Natural killer cell (primary cell): ENCODE measurements at regions not wholly inside any gene's neighbourhood (a gene's known extent, or its start where the extent isn't known, plus 50 kb on each side); places are given as distances from the start of the nearest gene placed in this dataset.
"Not testable (repeated sequence)": the region's sequence is repeated elsewhere in the genome, so short reads cannot be mapped to it uniquely, and the experiment has no call there.

ENCODE experiments used
- ATAC-seq, 3 donors: fragments of 150-1000 bp in 2 of 3; fragments of 200-7000 bp in 1 of 3; cut with Tn5 transposase; 1 replicate in 1 of 3; 2 replicates in 2 of 3; pipeline ENCODE4 v1.10.0; 2021; ENCODE audit warnings: mild to moderate bottlenecking in 2 of 3, moderate library complexity in 2 of 3
- DNase-seq, 2 donors: peaks; one replicate each; pipeline versions ENCODE4 v3.0.0 to v3.0.0-alpha.2; 2013 to 2021; ENCODE audit warnings: mixed read lengths in 1 of 2
- H3K27ac ChIP-seq: one replicate; pipeline ENCODE4 v1.5.1; 2013; ENCODE audit warnings: mild to moderate bottlenecking, low read length
- H3K27me3 ChIP-seq: one replicate; pipeline ENCODE4 v1.6.1; 2013; ENCODE audit warnings: low read length; ENCODE audit not compliant: control insufficient read depth, insufficient read depth
- H3K36me3 ChIP-seq: one replicate; pipeline ENCODE4 v1.6.1; 2013; ENCODE audit warnings: low read length; ENCODE audit not compliant: control insufficient read depth, insufficient read depth
- H3K4me1 ChIP-seq: one replicate; pipeline ENCODE4 v1.6.1; 2013; ENCODE audit warnings: low read length; ENCODE audit not compliant: control insufficient read depth, insufficient read depth
- H3K4me3 ChIP-seq: one replicate; pipeline ENCODE4 v1.5.1; 2013; ENCODE audit warnings: low read length
- H3K9me3 ChIP-seq: one replicate; pipeline ENCODE4 v1.6.1; 2013; ENCODE audit warnings: low read length; ENCODE audit not compliant: control insufficient read depth, insufficient read depth
- H3K27ac Mint-ChIP-seq, 2 donors: one replicate each; pipeline ENCODE4 v1.8.0; 2022; ENCODE audit warnings: mild to moderate bottlenecking in 2 of 2, mixed read lengths in 2 of 2, moderate library complexity in 1 of 2
- H3K27me3 Mint-ChIP-seq, 2 donors: one replicate each; pipeline ENCODE4 v1.8.0; 2022; ENCODE audit warnings: low read depth in 2 of 2, mixed read lengths in 2 of 2
- H3K36me3 Mint-ChIP-seq: one replicate; pipeline ENCODE4 v1.8.0; 2022; ENCODE audit warnings: mixed read lengths
- H3K4me1 Mint-ChIP-seq, 2 donors: one replicate each; pipeline ENCODE4 v1.8.0; 2022; ENCODE audit warnings: mixed read lengths in 2 of 2
- H3K4me3 Mint-ChIP-seq: one replicate; pipeline ENCODE4 v1.8.0; 2022; ENCODE audit warnings: mild to moderate bottlenecking, moderate library complexity, mixed read lengths
- H3K9me3 Mint-ChIP-seq, 2 donors: one replicate each; pipeline ENCODE4 v1.8.0; 2022; ENCODE audit warnings: mixed read lengths in 2 of 2
- CTCF ChIP-seq: fragments of 200-600 bp; IDR thresholded peaks from one replicate; pipeline ENCODE4 v1.8.0; 2022; ENCODE audit warnings: antibody characterized with exemption
- WGBS: methylation state at CpG from one replicate; pipeline ENCODE4 v1.1.7; 2013; ENCODE audit warnings: missing lambda C conversion rate; ENCODE audit not compliant: insufficient coverage; 5-methylcytosine and 5-hydroxymethylcytosine counted together
- intact Hi-C: fragments of 100-400 bp; cut with micrococcal nuclease; formaldehyde crosslinking; loops from one replicate; pipeline ENCODE4 v1.14.2; 2022

- Mint-ChIP-seq H3K27ac (no peak overlapping the region), H3K36me3 (no peaks in the 10 kb centered on the region), H3K4me3 (no peak overlapping the region), H3K4me1 (no peaks in the 10 kb centered on the region), H3K27me3 (no peaks in the 10 kb centered on the region), H3K9me3 (peaks cover 0 to 5% of the 10 kb centered on the region in 2 donors)
- Histone ChIP-seq H3K4me3 (no peak overlapping the region), H3K36me3 (no peaks in the 10 kb centered on the region), H3K9me3 (no peaks in the 10 kb centered on the region), H3K27ac (no peak overlapping the region), H3K4me1 (no peaks in the 10 kb centered on the region), H3K27me3 (no peaks in the 10 kb centered on the region)
- no peak for DNase-seq
- intact Hi-C loops, result no loop called here
- no peak for ATAC-seq
- TF ChIP-seq CTCF, result no peak
Observed at GRCh38 chr11:109677876-109678275, 255.9 kb downstream of the C11orf87 start.

GRCh38 chr11:109680127-109680526 lies 258.1 kb downstream of the C11orf87 start:
- H3K9me3 Mint-ChIP-seq, result peaks cover 0 to 5% of the 10 kb centered on the region in 2 donors
- Histone ChIP-seq H3K4me1 (no peaks in the 10 kb centered on the region), H3K4me3 (no peak overlapping the region), H3K27me3 (no peaks in the 10 kb centered on the region), H3K27ac (no peak overlapping the region), H3K36me3 (no peaks in the 10 kb centered on the region), H3K9me3 (no peaks in the 10 kb centered on the region)
- H3K27ac Mint-ChIP-seq, result no peak overlapping the region
- ATAC-seq (no peak), DNase-seq (no peak)
- H3K36me3 Mint-ChIP-seq, result no peaks in the 10 kb centered on the region
- TF ChIP-seq CTCF, result no peak
- intact Hi-C loops, result no loop called here
- no peaks in the 10 kb centered on the region for H3K4me1 Mint-ChIP-seq
- H3K4me3 Mint-ChIP-seq, result no peak overlapping the region
- H3K27me3 Mint-ChIP-seq, result no peaks in the 10 kb centered on the region

GRCh38 chr11:109682788-109683187 lies 260.8 kb downstream of the C11orf87 start:
- H3K27ac Mint-ChIP-seq, H3K9me3 ChIP-seq, H3K36me3 Mint-ChIP-seq, H3K9me3 Mint-ChIP-seq, H3K27me3 Mint-ChIP-seq, H3K27me3 ChIP-seq, H3K4me1 Mint-ChIP-seq, H3K4me1 ChIP-seq, DNase-seq, H3K27ac ChIP-seq, H3K4me3 Mint-ChIP-seq, H3K36me3 ChIP-seq, intact Hi-C loops, ATAC-seq, H3K4me3 ChIP-seq: not testable (repeated sequence)
- WGBS, result 100% methylated on average over 1 of the region's 1 CpG

GRCh38 chr11:109695696-109696095 lies 273.7 kb downstream of the C11orf87 start:
- no peak for ATAC-seq
- H3K27me3 ChIP-seq, result no peaks in the 10 kb centered on the region
- Mint-ChIP-seq H3K27me3 (no peaks in the 10 kb centered on the region), H3K27ac (no peak overlapping the region), H3K36me3 (no peaks in the 10 kb centered on the region), H3K4me1 (no peaks in the 10 kb centered on the region), H3K9me3 (peaks cover 5% of the 10 kb centered on the region in 2 donors), H3K4me3 (no peak overlapping the region)
- intact Hi-C loops, result loop anchor here (2.0 kb wide), 1 partner anchor 997 kb away; no protein-coding TSS in a partner anchor
- H3K9me3 ChIP-seq, result peaks cover 18% of the 10 kb centered on the region
- WGBS, result 59% methylated on average over 4 of the region's 4 CpGs
- no peak overlapping the region for H3K4me3 ChIP-seq
- no peaks in the 10 kb centered on the region for H3K36me3 ChIP-seq
- no peaks in the 10 kb centered on the region for H3K4me1 ChIP-seq
- TF ChIP-seq CTCF, result no peak
- no peak overlapping the region for H3K27ac ChIP-seq
- DNase-seq, result no peak
